Endothelial cell of umbilical vein (primary cell): ENCODE measurements at regions not wholly inside any gene's neighbourhood (a gene's known extent, or its start where the extent isn't known, plus 50 kb on each side); places are given as distances from the start of the nearest gene placed in this dataset.

Source experiments
- CTCF ChIP-seq, 2 donors: IDR thresholded peaks; 1 replicate in 1 of 2; 2 replicates in 1 of 2; pipeline ENCODE4 v1.5.1; 2011; ENCODE audit warnings: low read length in 2 of 2, mild to moderate bottlenecking in 2 of 2, moderate library complexity in 2 of 2, control low read depth in 1 of 2, inconsistent platforms in 1 of 2, low read depth in 1 of 2; ENCODE audit not compliant: insufficient read depth in 1 of 2; ENCODE audit errors: extremely low read depth in 1 of 2
- EZH2 ChIP-seq: IDR thresholded peaks from 2 replicates; pipeline ENCODE4 v1.6.1; 2012; ENCODE audit warnings: borderline replicate concordance, low read depth, mild to moderate bottlenecking, moderate library complexity, low read length, inconsistent platforms; ENCODE audit not compliant: severe bottlenecking
- GATA2 ChIP-seq: IDR thresholded peaks from 2 replicates; pipeline ENCODE4 v1.7.0; 2011; ENCODE audit warnings: low read depth, mild to moderate bottlenecking, moderate library complexity, mixed read lengths, low read length; ENCODE audit not compliant: insufficient read length, insufficient read depth
- JUN ChIP-seq: IDR thresholded peaks from 2 replicates; pipeline ENCODE4 v1.6.1; 2011; ENCODE audit warnings: borderline replicate concordance, low read depth; ENCODE audit not compliant: insufficient read length, insufficient read depth
- MAX ChIP-seq: IDR thresholded peaks from 2 replicates; pipeline ENCODE4 v1.6.1; 2011; ENCODE audit not compliant: insufficient read depth, insufficient read length
- POLR2A ChIP-seq: IDR thresholded peaks from 2 replicates; pipeline ENCODE4 v1.6.1; 2012; ENCODE audit warnings: low read depth, mild to moderate bottlenecking, control low read depth, low read length
- POLR2AphosphoS5 ChIP-seq: IDR thresholded peaks from 2 replicates; pipeline ENCODE4 v1.6.1; 2012; ENCODE audit warnings: low read depth, mild to moderate bottlenecking, control low read depth, low read length, moderate library complexity; ENCODE audit not compliant: insufficient read depth

GRCh38 chr15:70539409-70539808 lies 223.9 kb downstream of the UACA start:
- TF ChIP-seq CTCF (IDR thresholded peaks at IDR 0.05; ENCODE audit: extremely low read depth in 1 of 2, insufficient read depth in 1 of 2, low read depth in 1 of 2, low read length in 2 of 2) (no peak), POLR2A (no peak), POLR2AphosphoS5 (no peak), EZH2 (no peak), JUN (no peak), MAX (no peak), GATA2 (no peak)
